K562 (cell line): ENCODE measurements at regions not wholly inside any gene's neighbourhood (a gene's known extent, or its start where the extent isn't known, plus 50 kb on each side); places are given as distances from the start of the nearest gene placed in this dataset.

Experiments used
- ATAC-seq: fragments of 200-7000 bp; cut with Tn5 transposase; 3 replicates; pipeline ENCODE4 v1.9.1; 2020; ENCODE audit warnings: moderate library complexity
- BruUV-seq: library from RNA; stranded (reverse); fragments of 400-500 nt; replicated peaks from 2 replicates; lab custom pipeline; 2021; lab: Mats Ljungman, UMichigan
- CTCF ChIA-PET: fragments of 300-600 bp; formaldehyde crosslinking; extraction: SDS; loops from one replicate; lab custom pipeline; 2021; ENCODE audit warnings: low intra/inter-chr PET ratio; lab: Yijun Ruan, JAX
- POLR2A ChIA-PET: fragments of 300-600, 350-650 bp; sonication (Branson Sonifier 250); formaldehyde crosslinking; extraction: SDS; loops from one replicate; lab custom pipeline; 2021; ENCODE audit warnings: antibody characterized with exemption, inconsistent platforms; lab: Yijun Ruan, JAX
- DNase-seq, 4 experiments: peaks; one replicate each; pipeline versions ENCODE4 v3.0.0 to v3.0.0-alpha.2; 2011 to 2018; ENCODE audit warnings: low spot score in 3 of 4, mixed read lengths in 3 of 4; ENCODE audit errors: extremely low read depth in 1 of 4
- FAIRE-seq: peaks from 2 replicates; lab custom pipeline; 2011; peaks lifted over from hg19 to GRCh38; lab: Jason Lieb, UNC
- H2AFZ ChIP-seq: 2 replicates; pipeline ENCODE4 v1.6.0; 2011; ENCODE audit warnings: low read depth, low read length, control low read depth, inconsistent platforms
- H3K27ac ChIP-seq: fragments of 200-600 bp; 3 replicates; pipeline ENCODE4 v1.8.0; 2011; ENCODE audit warnings: low read depth, mild to moderate bottlenecking, control low read depth, inconsistent platforms, low read length, moderate library complexity, mixed read lengths; ENCODE audit errors: extremely low read depth
- H3K27me3 ChIP-seq, 2 experiments: fragments of 300-600 bp in 1 of 2; 2 replicates in 1 of 2; 3 replicates in 1 of 2; pipeline versions ENCODE4 v1.6.0 to v1.8.0; 2011; ENCODE audit warnings: inconsistent platforms in 2 of 2, low read length in 2 of 2, mild to moderate bottlenecking in 1 of 2, mixed read lengths in 1 of 2, moderate library complexity in 1 of 2; ENCODE audit not compliant: control insufficient read depth in 2 of 2, insufficient read depth in 2 of 2
- H3K36me3 ChIP-seq: fragments of 300-600 bp; 3 replicates; pipeline ENCODE4 v1.8.0; 2011; ENCODE audit warnings: mild to moderate bottlenecking, low read length, inconsistent platforms; ENCODE audit not compliant: control insufficient read depth, insufficient read depth
- H3K4me1 ChIP-seq, 2 experiments: fragments of 200-600 bp in 1 of 2; replicated peaks in 1 of 2; 2 replicates in 1 of 2; 3 replicates in 1 of 2; pipeline versions ENCODE4 v1.5.1 to v1.8.0; 2011; ENCODE audit warnings: inconsistent platforms in 2 of 2, low read length in 2 of 2, mild to moderate bottlenecking in 1 of 2, mixed read lengths in 1 of 2, moderate library complexity in 1 of 2; ENCODE audit not compliant: control insufficient read depth in 2 of 2, insufficient read depth in 2 of 2
- H3K4me2 ChIP-seq: 2 replicates; pipeline ENCODE4 v1.6.1; 2011; ENCODE audit warnings: low read length, control low read depth, inconsistent platforms, mixed read lengths; ENCODE audit not compliant: insufficient read depth
- H3K4me3 ChIP-seq: fragments of 200-600 bp; sonication (generic), shearing (Covaris generic); 2 replicates; pipeline ENCODE4 v1.5.1; 2016; ENCODE audit warnings: control low read depth, inconsistent platforms
- H3K79me2 ChIP-seq: fragments of 200-600 bp; 3 replicates; pipeline ENCODE4 v1.8.0; 2011; ENCODE audit warnings: low read length, inconsistent platforms; ENCODE audit not compliant: control insufficient read depth, insufficient read depth
- H3K9ac ChIP-seq, 2 experiments: 2 replicates each; pipeline versions ENCODE4 v1.6.0 to v1.6.1; 2011; ENCODE audit warnings: low read depth in 2 of 2, low read length in 2 of 2, control low read depth in 1 of 2, inconsistent platforms in 1 of 2, mild to moderate bottlenecking in 1 of 2, mixed read lengths in 1 of 2; ENCODE audit not compliant: insufficient read depth in 1 of 2
- H3K9me1 ChIP-seq: one replicate; pipeline ENCODE4 v1.6.0; 2011; ENCODE audit warnings: inconsistent platforms, mild to moderate bottlenecking, low read length, moderate library complexity; ENCODE audit not compliant: control insufficient read depth, insufficient read depth
- H3K9me3 ChIP-seq: replicated peaks from 2 replicates; pipeline ENCODE4 v1.5.1; 2011; ENCODE audit warnings: low read depth, low read length, inconsistent platforms; ENCODE audit not compliant: control insufficient read depth, insufficient read depth
- H4K20me1 ChIP-seq: replicated peaks from 2 replicates; pipeline ENCODE4 v1.6.1; 2011; ENCODE audit warnings: low read length, inconsistent platforms, mixed read lengths; ENCODE audit not compliant: control insufficient read depth, insufficient read depth
- CEBPG ChIP-seq, 3 experiments: fragments of 200-800 bp in 1 of 3; sonication (Bioruptor generic) in 1 of 3; sonication (generic) in 1 of 3; formaldehyde crosslinking in 1 of 3; IDR thresholded peaks in 2 of 3; conservative IDR thresholded peaks in 1 of 3; 2 replicates each; pipeline versions ENCODE4 v1.6.1 to v1.8.0; 2016 to 2022; ENCODE audit warnings: missing compliant biosample characterization in 2 of 3, missing genetic modification characterization in 2 of 3, mild to moderate bottlenecking in 1 of 3, missing genetic modification reagents in 1 of 3
- ETS2 ChIP-seq: IDR thresholded peaks from 2 replicates; pipeline ENCODE4 v1.6.1; 2016; ENCODE audit warnings: borderline replicate concordance, missing genetic modification characterization, mild to moderate bottlenecking, moderate library complexity, missing compliant biosample characterization; ENCODE audit not compliant: poor library complexity, severe bottlenecking
- GABPA ChIP-seq: fragments of 200-800 bp; sonication (Bioruptor generic); conservative IDR thresholded peaks from 2 replicates; pipeline ENCODE4 v1.6.1; 2016; ENCODE audit warnings: low read depth, missing genetic modification characterization, missing compliant biosample characterization
- LCOR ChIP-seq: sonication (generic); formaldehyde crosslinking; IDR thresholded peaks from 2 replicates; pipeline ENCODE4 v1.8.0; 2022; ENCODE audit warnings: mild to moderate bottlenecking, missing genetic modification reagents
- NONO ChIP-seq, 2 experiments: fragments of 200-400 bp in 1 of 2; fragments of 450-650 bp in 1 of 2; formaldehyde crosslinking in 1 of 2; IDR thresholded peaks; 2 replicates each; pipeline ENCODE4 v1.6.1; 2017; ENCODE audit warnings: low read depth in 2 of 2, mild to moderate bottlenecking in 2 of 2, moderate library complexity in 2 of 2, low read length in 1 of 2
- PHB ChIP-seq: fragments of 250-450 bp; sonication (Bioruptor Pico); IDR thresholded peaks from 2 replicates; pipeline ENCODE4 v1.5.0; 2021
- SMAD4 ChIP-seq: fragments of 250-450 bp; sonication (Bioruptor Pico); conservative IDR thresholded peaks from 2 replicates; pipeline ENCODE4 v1.8.0; 2021; ENCODE audit warnings: inconsistent platforms, mild to moderate bottlenecking, moderate library complexity
- ZBED1 ChIP-seq: IDR thresholded peaks from 2 replicates; pipeline ENCODE4 v1.6.1; 2014
- ZNF133 ChIP-seq: fragments of 250-450 bp; sonication (Bioruptor Pico); IDR thresholded peaks from 2 replicates; pipeline ENCODE4 v1.4.0; 2020; ENCODE audit warnings: mild to moderate bottlenecking
- ZNF696 ChIP-seq: fragments of 250-450 bp; sonication (Bioruptor Pico); conservative IDR thresholded peaks from 2 replicates; pipeline ENCODE4 v1.4.0; 2020; ENCODE audit warnings: mild to moderate bottlenecking, moderate library complexity
- ZNF76 ChIP-seq: fragments of 250-450 bp; sonication (Bioruptor Pico); IDR thresholded peaks from 2 replicates; pipeline ENCODE4 v1.4.0; 2020; ENCODE audit warnings: mild to moderate bottlenecking, moderate library complexity, borderline replicate concordance
- ZZZ3 ChIP-seq: fragments of 450-650 bp; IDR thresholded peaks from 2 replicates; pipeline ENCODE4 v1.6.1; 2016; ENCODE audit warnings: antibody characterized with exemption, mild to moderate bottlenecking, moderate library complexity
- WGBS: fragments of 100-300 bp; shearing (Covaris generic); methylation state at CpG from one replicate; pipeline ENCODE4 v1.1.6; 2016; ENCODE audit warnings: low coverage, mixed read lengths; ENCODE audit not compliant: insufficient coverage; ENCODE audit errors: missing lambda C conversion rate; 5-methylcytosine and 5-hydroxymethylcytosine counted together
- in situ Hi-C: fragments of 300-500 bp; cut with MboI; formaldehyde crosslinking; loops from 4 replicates; pipeline ENCODE4 v1.15.0; 2018; ENCODE audit warnings: inconsistent platforms, mixed read lengths
- intact Hi-C: fragments of 100-400 bp; cut with micrococcal nuclease; formaldehyde crosslinking; loops from 2 replicates; pipeline ENCODE4 v1.14.2; 2022
- TF ChIP-seq, protein P1 (sequence below): IDR thresholded peaks from 2 replicates; pipeline ENCODE4 v1.6.1; 2012; ENCODE audit warnings: low read depth, low read length, improper control_type of control experiment, borderline replicate concordance

DNA sequence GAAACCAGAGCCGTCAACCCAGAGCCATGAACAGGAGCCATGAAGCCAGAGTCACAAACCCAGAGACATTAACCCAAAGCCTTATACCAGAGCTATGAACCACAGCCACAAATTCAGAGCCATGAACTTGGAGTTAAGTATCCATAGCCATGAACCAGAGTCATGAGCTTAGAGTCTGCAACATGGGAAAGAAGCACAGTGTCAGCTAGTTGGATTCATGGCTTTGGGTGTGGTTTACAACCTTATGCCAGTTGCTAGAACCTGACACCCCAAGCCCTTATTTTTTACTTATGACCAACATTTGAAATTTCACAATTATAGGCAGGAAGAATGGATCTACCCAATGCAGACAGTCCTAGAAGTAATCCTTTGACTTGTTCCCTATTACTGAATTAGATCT, 128.9 kb upstream of the FAM78B start:
- CTCF ChIA-PET: no interaction called here
- no TSS peak for BruUV-seq

More for the DNA sequence above, 128.9 kb upstream of the FAM78B start:
- no peak for TF ChIP-seq ZNF76
- TF ChIP-seq, protein P1, sequence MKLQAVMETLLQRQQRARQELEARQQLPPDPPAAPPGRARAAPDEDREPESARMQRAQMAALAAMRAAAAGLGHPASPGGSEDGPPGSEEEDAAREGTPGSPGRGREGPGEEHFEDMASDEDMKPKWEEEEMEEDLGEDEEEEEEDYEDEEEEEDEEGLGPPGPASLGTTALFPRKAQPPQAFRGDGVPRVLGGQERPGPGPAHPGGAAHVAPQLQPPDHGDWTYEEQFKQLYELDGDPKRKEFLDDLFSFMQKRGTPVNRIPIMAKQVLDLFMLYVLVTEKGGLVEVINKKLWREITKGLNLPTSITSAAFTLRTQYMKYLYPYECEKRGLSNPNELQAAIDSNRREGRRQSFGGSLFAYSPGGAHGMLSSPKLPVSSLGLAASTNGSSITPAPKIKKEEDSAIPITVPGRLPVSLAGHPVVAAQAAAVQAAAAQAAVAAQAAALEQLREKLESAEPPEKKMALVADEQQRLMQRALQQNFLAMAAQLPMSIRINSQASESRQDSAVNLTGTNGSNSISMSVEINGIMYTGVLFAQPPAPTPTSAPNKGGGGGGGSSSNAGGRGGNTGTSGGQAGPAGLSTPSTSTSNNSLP: no peak
- no peak for TF ChIP-seq SMAD4 (CRISPR knock-in tag)
- TF ChIP-seq NONO (IDR thresholded peaks at IDR 0.05; ENCODE audit: low read depth in 2 of 2, low read length in 1 of 2): no peak
- TF ChIP-seq LCOR (CRISPR knock-in tag): no peak
- TF ChIP-seq ZNF696: no peak
- no peak for TF ChIP-seq ZNF133
- TF ChIP-seq ZZZ3: no peak
- TF ChIP-seq ZBED1: no peak
- TF ChIP-seq PHB (CRISPR knock-in tag): no peak
- no peak for TF ChIP-seq CEBPG (CRISPR knock-in tag; IDR thresholded peaks at IDR 0.05)
- TF ChIP-seq CEBPG (tag; conservative IDR thresholded peaks at IDR 0.05 in 1 of 2, IDR thresholded peaks at IDR 0.05 in 1 of 2): no peak
- no peak for TF ChIP-seq GABPA (tag)
- TF ChIP-seq ETS2 (tag): no peak
- TF ChIP-seq, all 486 proteins: peak for 0
- WGBS: 0% methylated on average over 1 of the region's 1 CpG
- no peaks in the 10 kb centered on the region for H3K9me3 ChIP-seq
- FAIRE-seq (no peak), ATAC-seq (no peak), DNase-seq (no peak)
- H3K79me2 ChIP-seq: no peaks in the 10 kb centered on the region
- no peak overlapping the region for H2AFZ ChIP-seq
- intact Hi-C loops (no loop called here), in situ Hi-C loops (no loop called here)
- H3K27ac ChIP-seq: no peak overlapping the region
- H3K9ac ChIP-seq: no peak overlapping the region
- POLR2A ChIA-PET: no interaction called here
- H3K27me3 ChIP-seq: peaks cover 0 to 3% of the 10 kb centered on the region in 2 experiments; a peak in 1 of 5 replicates
- no peaks in the 10 kb centered on the region for H3K9me1 ChIP-seq
- H4K20me1 ChIP-seq: no peaks in the 10 kb centered on the region
- no peak overlapping the region for H3K4me2 ChIP-seq
- no peak overlapping the region for H3K4me3 ChIP-seq
- no peaks in the 10 kb centered on the region for H3K4me1 ChIP-seq
- no peaks in the 10 kb centered on the region for H3K36me3 ChIP-seq
